GM18508 (cell line): ENCODE measurements at regions not wholly inside any gene's neighbourhood (a gene's known extent, or its start where the extent isn't known, plus 50 kb on each side); places are given as distances from the start of the nearest gene placed in this dataset.

Experiments used
- ATAC-seq: cut with Tn5 transposase; IDR thresholded peaks from one replicate; pipeline ENCODE4 v1.9.1; 2021; ENCODE audit warnings: moderate number of reproducible peaks; ENCODE audit not compliant: insufficient read depth, unreplicated experiment

DNA sequence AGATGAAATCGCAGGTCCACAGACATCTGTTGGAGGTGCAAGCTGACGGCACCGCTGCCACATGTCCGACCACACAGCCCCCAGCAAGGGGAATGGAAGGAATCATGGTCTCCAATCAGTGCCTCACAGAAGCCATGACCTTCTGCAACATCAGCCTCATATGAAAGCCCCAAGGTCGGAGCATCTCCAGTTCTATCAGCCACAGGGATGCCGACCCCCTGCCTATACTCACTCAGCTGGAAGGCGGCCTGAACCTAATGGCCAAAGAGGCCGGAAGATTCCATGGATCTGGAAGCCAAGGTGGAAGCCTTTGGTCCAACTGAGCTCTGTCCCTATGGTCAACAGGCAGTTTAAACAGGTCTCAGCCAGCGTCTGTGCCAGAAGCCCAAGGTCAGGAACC is 278.8 kb downstream of the TNS1 start:
- no peak for ATAC-seq

DNA sequence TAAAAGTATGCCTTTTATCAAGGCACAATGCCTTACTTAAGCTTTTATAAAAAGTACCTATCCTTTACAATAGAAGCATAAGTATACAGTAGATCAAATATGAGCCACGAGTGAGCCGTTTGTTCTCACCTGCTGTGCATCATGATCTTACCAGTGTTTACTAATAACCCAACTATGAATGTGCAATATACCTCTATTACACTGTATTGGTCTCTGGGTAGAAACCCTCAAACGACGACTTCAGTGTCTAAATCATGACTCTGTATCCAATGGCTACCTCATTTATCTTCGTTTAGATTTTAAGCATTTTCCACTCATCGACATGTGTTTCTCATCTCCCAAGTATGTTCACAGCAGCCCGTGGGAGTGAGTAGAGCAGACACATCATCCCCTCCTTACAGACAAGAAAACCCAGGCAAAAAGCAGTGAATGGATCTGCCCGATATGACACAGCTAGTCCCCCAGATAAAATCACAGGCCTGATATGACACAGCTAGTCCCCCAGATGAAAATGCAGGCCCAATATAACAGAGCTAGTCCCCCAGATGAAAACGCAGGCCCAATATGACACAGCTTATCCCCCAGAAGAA is 279.8 kb downstream of the TNS1 start:
- no peak for ATAC-seq

DNA sequence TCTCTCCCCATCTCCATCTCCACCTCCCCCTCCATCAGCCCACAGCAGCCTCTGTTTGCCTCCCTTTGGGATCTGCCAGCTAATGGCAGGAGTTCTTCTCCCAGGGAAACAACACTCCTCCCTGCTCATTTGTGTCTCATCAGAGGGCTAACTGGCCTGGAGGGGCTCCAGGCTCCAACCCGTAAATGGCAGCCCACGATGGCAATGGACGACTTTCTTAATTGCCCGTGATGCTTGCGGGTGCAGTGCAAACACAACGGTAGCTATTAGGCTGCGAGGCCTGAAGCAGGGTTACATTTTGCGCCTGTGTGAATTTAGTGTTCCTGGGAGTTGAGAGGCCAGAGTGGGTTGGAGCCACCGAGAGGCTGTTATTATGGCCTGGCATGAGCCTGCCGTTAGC is 285.1 kb downstream of the TNS1 start:
- no peak for ATAC-seq

DNA sequence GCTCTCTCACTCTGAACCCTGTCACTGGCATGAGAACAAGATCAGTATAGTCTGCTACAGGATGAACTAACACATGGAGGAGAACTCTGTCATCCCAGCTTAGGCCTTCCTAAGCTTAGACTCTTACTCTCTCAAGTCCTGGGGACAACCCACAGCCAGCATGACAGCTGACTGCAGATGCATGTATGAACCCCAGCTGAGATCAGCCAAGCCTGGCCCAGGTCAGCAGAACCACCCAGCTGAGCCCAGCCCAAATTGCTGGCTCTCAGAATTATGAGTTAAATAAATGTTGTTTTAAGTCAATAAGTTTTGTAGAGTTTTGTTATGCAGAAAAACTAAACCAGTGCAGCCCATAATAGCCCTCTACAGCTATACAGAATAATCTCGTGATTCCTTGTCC is 287.3 kb downstream of the TNS1 start:
- ATAC-seq, result no peak

DNA sequence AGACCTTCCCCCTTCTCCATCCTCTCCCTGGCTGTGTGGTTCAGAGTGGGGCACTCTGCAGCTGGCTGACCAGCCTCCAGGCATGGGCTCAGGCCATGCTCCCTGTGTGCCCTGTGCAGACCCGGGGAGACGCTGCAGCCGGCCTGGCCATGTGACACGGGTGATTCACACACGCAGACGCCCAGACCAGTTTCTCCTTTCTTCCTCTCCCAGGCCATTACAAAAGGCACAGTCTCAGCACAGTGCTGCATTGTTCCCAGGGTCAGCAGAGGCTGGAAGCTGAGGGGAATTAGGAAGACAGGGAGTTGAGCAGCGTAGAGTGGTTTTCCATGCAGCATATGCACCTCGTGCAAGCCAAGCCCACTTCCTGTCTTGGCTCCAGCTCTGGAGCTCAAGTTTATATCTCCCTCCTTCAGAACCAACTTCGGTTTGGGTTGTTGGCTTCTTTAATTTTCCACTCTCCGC is 288.5 kb downstream of the TNS1 start:
- ATAC-seq, result no peak

DNA sequence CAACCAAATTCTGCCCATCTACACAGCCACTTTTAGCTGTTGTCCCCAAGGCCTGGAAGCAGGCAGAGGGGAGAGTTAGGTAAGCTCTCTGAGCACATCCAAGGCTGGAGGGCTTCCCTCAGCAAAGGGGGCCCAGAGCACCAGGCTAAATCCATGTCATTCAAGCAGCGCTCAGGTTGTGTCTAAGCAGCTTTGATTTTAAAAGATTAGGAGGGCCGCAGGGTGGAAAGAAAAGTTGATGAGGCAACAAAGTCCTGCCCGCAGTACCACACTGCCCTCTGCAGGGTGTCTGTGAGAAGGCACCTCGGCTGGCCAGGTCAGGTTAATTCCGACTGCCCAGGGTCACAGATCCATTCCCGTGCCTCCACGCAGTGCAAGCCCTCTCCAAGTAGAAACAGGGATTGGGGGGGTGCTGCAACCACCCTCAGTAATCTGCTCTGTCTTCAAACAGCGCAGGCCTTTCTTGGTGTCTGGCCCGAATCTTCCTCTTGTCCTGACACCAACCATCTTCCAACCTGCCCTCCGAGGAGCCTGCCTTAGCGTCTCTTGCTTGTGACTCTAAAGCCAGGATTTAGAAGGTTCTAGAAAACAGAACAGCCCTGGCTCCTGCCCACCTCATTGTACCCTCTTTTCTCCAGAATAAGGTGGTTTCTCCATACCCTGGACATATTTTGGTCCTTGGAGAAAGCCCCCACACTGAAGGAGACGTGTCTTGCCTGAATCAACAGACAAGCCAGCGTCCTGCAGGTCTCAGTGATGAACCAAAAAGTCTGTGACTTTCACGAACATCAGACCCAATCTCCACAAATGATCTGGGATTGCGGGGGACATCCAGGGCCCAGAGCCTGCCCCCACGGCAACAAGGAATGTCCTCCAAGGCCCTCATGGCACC is 289.2 kb downstream of the TNS1 start:
- no peak for ATAC-seq

DNA sequence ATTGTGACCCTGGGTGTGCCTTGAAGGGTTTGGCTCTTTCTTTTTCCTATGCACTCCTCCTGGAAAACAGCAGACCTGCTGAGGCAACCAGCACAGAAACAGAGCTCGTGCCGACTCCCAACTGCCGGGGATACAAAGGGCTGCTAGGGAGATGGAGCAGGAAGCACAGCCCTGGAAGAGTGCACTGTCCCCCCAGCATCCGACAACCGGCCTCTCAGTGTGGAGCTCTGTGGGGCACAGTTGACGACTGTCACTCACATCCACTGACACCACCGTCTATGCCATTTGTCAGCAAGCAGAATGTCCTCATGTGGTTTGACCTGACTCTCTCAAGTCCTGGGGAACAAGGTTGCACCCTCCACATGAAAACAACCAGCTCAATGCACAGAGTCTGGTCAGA is 290.4 kb downstream of the TNS1 start:
- no peak for ATAC-seq

DNA sequence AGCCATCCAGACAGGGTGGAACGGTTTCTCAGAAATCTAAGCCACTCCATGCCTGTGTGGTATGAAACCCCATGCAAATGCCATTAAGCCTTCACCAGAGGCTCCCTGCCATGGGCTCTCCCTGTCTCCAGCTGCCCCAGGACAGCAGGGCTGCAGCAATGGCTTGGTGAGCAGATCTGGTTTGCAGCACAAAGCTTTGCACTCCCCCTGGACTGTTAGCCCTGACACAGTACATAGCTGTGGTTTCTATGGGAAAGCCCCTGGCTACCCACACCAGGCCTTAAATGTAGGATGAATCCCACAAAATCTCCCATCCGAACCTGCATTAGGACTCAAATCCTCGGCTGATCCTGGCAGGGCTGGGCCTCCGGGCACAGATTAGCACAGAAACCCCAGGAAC is 291.6 kb downstream of the TNS1 start:
- no peak for ATAC-seq

DNA sequence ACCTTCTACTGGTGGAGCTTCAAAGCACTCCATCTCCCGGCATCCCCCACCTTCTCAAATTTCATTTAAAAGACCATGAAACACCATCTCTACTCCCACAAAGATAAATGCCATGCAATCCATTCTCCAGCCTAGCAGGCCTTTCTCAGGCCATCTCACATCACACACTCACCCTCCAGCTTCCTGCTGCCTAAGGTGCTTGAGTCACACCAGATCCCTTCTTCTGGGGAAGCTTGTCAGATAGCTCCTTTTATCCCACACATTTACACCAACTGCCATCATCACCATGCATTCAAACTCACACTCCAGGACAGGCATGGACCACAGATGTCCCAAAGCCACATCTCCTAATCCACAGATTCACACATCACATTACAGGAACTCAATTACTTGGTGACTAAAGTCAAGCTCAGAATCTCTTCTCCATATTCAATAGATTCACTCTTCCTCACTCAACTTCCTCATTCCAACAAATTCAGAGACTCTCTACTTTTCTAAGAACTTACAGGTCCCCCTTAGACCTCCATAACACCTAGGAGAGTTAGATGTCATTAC is 292.5 kb downstream of the TNS1 start:
- ATAC-seq, result no peak

DNA sequence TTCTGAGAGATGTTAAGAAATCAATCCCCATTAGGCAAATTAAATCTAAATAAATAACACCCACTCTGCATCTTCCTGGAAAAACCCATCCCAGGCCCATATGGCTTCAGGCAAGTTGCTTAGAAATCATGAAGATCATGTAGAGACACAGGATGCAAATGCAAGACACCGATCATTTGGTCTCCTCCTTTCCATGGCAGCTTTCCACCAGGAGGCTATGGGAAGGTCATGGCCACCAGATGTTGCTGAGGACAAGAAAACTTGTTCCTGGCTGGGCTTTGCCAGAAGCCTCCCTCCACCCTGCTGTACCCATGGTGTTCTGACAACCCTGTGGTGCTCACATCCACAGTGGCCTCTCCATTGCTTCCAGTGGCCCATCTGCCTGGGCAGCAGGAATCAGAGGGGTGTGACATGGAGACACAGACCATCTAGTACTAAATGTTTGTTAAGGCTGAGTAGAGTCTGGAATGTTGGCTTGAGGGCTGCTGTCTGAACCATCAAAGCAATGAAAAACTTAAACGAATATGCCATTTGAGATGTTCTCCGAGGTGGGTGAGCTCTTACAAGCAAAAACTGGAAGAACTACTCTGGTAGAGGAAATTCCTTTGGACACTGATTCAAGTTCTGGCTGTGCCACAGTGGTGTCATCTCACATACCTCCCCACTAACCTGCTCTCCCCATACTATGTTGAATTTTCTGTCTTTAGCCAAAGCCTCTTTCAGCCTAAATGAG is 293.2 kb downstream of the TNS1 start:
- no peak for ATAC-seq

DNA sequence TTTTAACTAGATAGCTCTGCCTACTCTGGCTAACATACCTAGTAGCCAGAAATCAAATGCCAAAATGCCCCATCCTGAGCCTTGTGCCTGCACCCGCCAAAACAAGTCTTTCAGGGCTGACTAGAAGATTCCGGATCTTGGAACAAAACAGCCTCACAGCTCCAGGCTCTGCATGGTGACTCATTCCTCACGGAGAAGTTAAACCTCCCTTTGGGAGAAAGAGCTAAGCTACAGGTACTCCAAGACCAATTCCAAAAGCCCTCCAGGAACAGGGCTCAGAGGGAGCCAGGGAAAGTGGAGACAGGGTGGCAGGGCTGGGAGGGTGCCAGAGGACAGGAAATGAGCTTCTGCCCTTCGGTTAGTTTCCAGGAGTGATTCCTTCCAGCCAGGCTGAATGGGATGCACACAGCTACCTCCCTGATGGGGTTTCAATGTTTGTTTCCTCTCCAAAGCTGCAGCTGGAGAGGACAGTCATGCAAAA is 295.6 kb downstream of the TNS1 start:
- ATAC-seq, result no peak

DNA sequence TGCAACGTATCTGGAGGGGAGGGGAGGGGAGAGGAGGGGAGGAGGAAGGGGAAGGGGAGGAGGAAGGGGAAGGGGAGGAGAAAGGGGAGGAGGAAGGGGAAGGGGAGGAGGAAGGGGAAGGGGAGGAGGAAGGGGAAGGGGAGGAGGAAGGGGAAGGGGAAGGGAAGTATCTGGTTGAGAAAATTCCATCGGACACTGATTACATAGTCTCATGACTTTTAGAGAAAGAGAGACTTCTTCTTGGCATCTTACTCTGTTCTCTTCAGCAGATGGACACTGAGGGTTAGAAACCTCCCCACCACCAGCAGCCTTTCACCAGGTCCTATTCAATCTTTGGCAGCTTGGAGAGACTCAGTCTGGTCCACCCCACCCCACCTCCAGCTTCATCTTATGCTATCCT is 296.3 kb downstream of the TNS1 start:
- ATAC-seq, result no peak

DNA sequence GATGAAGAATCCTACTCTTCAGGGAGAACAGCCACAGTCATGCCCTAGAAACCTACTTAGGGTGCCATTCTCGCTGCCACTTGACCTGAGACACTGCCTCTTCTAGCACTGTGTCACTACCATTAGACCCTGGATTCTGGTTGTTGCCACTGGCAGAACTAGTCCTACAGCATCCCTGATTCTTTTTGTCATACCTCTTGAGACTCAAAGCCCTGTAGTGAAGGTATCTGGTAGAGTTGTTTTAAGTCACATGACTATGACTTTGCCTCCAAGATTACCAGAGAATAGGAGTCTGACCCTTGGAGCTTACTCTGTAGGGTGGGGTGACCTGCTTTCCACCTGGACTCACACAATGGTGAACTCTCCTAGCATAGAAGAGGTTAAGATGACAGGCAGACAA is 296.7 kb downstream of the TNS1 start:
- no peak for ATAC-seq

DNA sequence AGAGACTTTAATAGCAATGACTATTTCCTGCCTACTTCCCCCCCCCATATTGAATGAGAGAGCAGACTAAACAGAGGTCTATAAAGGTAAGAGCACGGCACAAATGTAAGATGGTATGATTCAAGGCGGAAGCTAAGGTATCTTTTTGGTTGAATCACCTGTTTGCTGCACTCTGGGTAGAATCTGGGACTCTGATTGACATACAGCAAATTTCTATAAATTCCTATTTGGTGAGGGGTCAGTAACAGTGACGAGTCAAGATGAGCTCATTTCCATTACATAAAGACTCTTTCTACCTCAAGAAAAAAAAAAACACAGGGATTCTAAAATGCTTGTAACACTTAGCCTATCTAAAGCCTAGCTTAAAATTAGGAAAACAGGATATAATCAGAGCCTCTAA is 297.3 kb downstream of the TNS1 start:
- no peak for ATAC-seq

DNA sequence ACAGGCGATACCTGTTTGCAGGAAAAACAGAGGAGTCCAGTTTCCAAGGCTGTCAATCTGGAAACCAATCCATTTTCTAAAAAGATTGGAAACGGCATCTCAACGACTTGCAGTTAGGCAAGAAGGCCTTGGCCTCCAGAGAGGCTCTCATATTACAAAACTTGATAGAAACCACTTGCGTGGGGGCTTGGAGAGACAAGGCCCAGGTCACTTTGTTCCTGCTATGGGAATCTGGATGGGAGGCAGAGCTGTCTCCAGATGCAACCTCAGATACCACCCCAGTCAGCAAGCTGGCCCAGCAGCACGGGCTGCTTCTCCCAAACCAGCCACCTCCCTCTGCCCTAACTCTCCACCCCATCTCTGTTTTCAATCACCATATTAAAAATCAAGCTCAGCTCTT is 298.8 kb downstream of the TNS1 start:
- no peak for ATAC-seq

DNA sequence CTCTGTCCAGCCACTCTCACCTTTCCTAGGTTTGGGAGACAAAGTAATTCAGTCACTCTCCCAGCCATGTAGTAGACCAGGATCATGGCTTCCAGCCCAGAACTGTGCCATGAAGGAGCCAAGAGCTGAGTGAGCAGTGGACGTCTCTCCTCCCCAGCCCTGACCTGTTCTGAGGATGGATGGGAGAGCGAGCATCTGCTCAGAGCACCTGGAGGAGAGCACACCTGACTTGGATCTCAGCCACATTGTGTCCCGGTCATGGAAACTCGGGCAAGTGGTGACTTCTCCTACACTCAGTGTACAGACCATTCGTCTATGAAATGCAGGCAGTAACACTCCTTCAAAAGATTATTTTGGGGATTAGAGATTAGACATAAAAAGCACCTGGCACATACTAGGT is 299.7 kb downstream of the TNS1 start:
- no peak for ATAC-seq

DNA sequence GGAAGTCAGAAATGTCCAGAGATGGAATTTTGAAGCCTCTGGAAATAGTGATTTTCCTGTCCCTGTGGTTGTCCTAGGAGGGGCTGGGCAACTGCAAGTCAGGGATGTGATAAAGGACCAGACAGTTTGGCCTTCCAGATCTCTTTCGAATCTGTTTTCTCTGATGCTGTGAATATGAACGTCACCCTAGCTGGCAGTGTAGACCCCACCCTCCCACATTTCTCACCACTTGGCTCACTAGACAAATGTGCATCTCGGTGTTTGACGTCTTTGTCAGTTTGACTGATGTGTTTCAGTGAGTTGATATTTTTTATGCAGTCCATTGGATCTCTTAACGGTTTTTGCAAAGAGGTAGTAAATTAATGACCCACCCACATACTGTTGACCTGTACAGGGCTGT is 301.2 kb downstream of the TNS1 start:
- ATAC-seq, result no peak

DNA sequence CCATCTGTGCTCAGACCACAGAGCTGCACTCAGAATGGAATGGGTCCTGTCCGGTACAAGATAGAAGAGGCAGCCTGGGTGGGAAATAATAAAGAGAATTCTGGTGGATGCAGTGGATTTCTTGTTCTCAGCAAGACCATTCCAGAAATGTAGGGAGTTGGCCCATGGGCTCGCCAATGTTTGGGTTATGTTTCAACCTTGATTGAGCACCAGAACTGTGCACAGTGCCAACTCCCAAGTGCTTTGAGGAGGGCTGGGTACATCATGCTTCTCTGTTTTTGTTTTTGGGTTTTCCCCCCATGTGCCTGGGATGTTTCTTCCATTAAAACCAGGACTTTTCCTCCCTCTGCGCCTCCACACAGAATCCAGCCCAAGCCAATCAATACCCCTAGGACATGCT is 304.1 kb downstream of the TNS1 start:
- ATAC-seq, result no peak

DNA sequence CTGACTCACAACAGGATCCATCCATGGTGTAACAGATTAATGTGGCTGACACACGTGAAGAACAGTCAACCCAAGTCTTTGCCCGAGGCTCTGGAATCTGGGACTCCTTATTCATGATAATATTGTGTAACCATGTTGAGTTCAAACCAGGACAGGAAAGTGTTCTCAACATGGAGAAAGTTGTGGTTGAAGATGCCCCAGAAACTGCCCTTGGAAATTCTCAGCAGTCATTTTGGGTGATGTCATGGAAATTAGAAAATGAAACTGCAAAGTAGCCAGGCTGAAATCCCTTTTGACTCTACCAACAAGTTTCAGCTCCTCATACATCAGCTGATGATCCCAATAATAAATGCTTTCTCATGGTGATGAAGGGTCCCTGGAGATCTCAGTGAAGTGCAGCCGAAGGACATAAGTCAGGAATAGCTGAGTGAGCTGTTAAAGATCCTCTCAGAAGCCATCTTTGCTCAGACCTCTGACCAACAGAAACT is 307.7 kb downstream of the TNS1 start:
- ATAC-seq, result no peak

DNA sequence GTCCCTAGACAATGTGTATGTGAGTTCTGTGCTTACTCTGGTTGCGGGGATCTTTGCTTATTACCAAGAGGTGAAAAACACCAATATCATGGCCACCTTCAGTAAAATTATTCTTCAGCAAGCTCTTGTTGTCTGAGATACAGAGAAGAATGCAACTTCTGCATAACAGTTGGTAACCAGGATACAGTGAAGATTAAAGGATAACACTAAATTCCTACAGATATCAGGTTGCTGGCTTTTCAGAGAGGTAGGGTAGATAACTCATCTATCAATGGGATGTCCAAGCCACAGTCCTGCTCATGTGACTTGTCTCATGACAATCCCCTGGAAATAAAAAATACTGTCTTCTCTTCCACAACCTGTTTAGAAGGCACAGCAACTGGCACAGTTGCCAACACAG is 308.5 kb downstream of the TNS1 start:
- no peak for ATAC-seq

DNA sequence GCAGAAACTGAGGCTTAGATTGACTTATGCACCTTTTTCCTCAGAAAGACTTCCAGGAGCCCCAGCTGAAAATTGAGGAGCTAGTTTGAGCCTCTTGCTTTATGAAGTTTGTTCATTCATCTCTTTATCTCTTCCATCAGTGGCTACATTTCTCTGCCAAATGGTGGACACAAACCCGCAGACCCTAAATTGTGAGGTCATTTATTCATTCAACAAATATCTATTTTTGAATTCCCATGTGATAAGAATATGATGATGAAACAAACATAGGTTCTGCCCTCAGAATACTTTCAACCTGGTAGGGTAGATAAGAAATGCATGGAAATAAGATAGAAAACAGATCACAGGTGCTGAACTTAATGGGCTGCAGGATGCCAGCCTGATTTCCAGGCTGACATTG is 309.4 kb downstream of the TNS1 start:
- no peak for ATAC-seq
